ENCODE measurements at regions not wholly inside any gene's neighbourhood (a gene's known extent, or its start where the extent isn't known, plus 50 kb on each side); places are given as distances from the start of the nearest gene placed in this dataset.

DNA sequence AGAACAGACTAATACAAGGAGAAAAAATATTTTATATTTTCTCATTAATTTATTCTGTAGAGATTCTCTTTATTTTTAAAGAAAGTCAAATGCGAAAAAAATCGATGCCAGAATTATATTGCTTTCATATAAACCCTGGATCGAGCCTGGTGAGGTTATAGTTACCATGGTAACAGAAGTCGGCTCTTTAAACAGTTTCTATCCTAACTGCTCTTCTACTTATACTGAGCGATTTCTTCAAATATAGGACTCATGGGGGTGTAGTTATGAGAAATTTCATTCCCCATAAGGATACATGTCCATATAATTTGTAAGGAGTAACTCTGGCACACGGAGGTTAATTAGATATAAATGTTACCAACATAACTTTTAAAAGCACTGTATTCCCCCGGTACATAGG, 973.5 kb upstream of the NCAM2 start:
- no peak overlapping the region for H3K4me3 ChIP-seq
- WGBS, 2 donors: 87 to 91% methylated on average over 7 of the region's 7 CpGs
- intact Hi-C loops (cut with DNase I): no loop called here
- H3K27ac ChIP-seq: no peak overlapping the region
- no peaks in the 10 kb centered on the region for H3K9me3 ChIP-seq
- H3K36me3 ChIP-seq: no peaks in the 10 kb centered on the region
- H3K27me3 ChIP-seq: no peaks in the 10 kb centered on the region
- no peak for DNase-seq
- H3K4me1 ChIP-seq: no peaks in the 10 kb centered on the region
- TF ChIP-seq, protein P1, sequence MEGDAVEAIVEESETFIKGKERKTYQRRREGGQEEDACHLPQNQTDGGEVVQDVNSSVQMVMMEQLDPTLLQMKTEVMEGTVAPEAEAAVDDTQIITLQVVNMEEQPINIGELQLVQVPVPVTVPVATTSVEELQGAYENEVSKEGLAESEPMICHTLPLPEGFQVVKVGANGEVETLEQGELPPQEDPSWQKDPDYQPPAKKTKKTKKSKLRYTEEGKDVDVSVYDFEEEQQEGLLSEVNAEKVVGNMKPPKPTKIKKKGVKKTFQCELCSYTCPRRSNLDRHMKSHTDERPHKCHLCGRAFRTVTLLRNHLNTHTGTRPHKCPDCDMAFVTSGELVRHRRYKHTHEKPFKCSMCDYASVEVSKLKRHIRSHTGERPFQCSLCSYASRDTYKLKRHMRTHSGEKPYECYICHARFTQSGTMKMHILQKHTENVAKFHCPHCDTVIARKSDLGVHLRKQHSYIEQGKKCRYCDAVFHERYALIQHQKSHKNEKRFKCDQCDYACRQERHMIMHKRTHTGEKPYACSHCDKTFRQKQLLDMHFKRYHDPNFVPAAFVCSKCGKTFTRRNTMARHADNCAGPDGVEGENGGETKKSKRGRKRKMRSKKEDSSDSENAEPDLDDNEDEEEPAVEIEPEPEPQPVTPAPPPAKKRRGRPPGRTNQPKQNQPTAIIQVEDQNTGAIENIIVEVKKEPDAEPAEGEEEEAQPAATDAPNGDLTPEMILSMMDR (IDR thresholded peaks at IDR 0.05): no peak
- TF ChIP-seq EP300 (IDR thresholded peaks at IDR 0.05) (no peak), POLR2A (IDR thresholded peaks at IDR 0.05) (no peak)

DNA sequence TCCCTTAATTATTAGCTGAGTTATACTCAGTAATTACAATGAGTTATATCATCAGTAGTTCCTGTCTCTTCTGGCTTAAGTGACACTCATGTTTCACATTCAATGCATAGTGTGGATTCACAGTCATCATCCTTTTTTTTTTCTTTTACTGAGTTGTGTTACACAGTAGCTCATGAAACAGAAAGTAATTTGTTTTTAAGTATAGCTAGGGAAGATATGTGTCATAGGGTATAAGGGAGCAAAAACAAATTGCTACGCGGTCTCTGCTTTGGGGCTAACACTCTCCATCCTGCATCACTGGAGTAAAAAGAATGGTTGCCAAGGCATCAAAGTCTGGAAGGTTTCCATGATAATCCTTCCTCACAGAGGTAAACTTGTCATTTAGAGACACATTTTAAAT, 971.7 kb upstream of the NCAM2 start:
- H3K36me3 ChIP-seq: no peaks in the 10 kb centered on the region
- H3K4me1 ChIP-seq: no peaks in the 10 kb centered on the region
- WGBS, 2 donors: 90% methylated on average over 2 of the region's 2 CpGs
- no peaks in the 10 kb centered on the region for H3K27me3 ChIP-seq
- no peak for DNase-seq
- intact Hi-C loops (cut with DNase I): no loop called here
- no peak overlapping the region for H3K4me3 ChIP-seq
- TF ChIP-seq EP300 (IDR thresholded peaks at IDR 0.05): no peak
- TF ChIP-seq, protein P1 (IDR thresholded peaks at IDR 0.05): no peak
- TF ChIP-seq POLR2AphosphoS5 (IDR thresholded peaks at IDR 0.05): no peak
- TF ChIP-seq POLR2A (IDR thresholded peaks at IDR 0.05): no peak
- no peaks in the 10 kb centered on the region for H3K9me3 ChIP-seq
- no peak overlapping the region for H3K27ac ChIP-seq

DNA sequence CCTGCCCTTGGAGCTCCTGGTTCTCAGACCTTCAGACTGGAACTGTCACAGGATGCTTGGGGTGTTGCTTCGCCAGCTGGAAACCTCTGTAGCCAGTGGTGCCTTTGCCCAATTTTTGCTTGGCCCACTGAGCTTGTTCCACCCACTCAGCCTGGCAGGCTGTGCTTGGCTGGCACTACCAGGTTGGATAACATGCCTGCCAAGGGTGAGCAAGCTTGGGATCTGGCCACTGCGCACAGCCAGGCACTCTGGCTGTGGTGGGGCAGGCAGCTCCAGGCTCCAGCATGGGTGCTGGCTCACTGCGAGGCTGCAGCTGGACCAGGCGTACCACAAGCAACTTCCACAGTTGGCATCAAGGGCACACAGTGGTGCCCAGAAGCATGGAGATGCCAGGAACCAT, 967.8 kb upstream of the NCAM2 start:
- no peaks in the 10 kb centered on the region for H3K4me1 ChIP-seq
- TF ChIP-seq POLR2AphosphoS5 (IDR thresholded peaks at IDR 0.05): no peak
- TF ChIP-seq POLR2A (IDR thresholded peaks at IDR 0.05): no peak
- no peak for TF ChIP-seq EP300 (IDR thresholded peaks at IDR 0.05)
- TF ChIP-seq, protein P1 (IDR thresholded peaks at IDR 0.05): no peak
- no peak overlapping the region for H3K4me3 ChIP-seq
- no peaks in the 10 kb centered on the region for H3K36me3 ChIP-seq
- H3K9me3 ChIP-seq: no peaks in the 10 kb centered on the region
- H3K27ac ChIP-seq: no peak overlapping the region
- WGBS, 2 donors: 90 to 94% methylated on average over 4 of the region's 4 CpGs
- no peaks in the 10 kb centered on the region for H3K27me3 ChIP-seq
- DNase-seq: no peak
- intact Hi-C loops (cut with DNase I): no loop called here

DNA sequence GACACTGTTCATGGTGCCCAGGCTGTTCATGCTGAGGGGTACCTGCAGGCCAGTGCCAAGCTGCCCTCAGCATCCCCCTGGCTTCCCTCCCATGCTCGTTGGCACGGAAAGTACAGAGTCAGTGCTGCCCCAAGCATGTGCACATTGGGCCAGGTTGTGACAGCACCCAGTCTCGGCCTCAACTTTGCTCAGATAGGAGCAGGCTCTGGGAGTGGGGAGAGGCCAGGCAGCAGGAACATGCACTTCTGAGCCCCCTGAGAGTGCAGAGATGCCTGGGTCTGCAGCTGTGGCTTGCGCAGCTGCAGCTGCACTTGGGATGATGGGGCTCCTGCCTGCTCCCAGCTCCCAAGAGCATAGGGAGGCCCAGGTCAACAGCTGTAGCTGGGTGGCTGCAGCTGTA, 966.4 kb upstream of the NCAM2 start:
- H3K4me3 ChIP-seq: no peak overlapping the region
- 69 to 72% methylated on average over 4 of the region's 4 CpGs for WGBS, 2 donors
- H3K27ac ChIP-seq: no peak overlapping the region
- intact Hi-C loops (cut with DNase I): no loop called here
- H3K27me3 ChIP-seq: no peaks in the 10 kb centered on the region
- no peaks in the 10 kb centered on the region for H3K36me3 ChIP-seq
- H3K4me1 ChIP-seq: no peaks in the 10 kb centered on the region
- TF ChIP-seq EP300 (IDR thresholded peaks at IDR 0.05): no peak
- no peak for DNase-seq
- no peaks in the 10 kb centered on the region for H3K9me3 ChIP-seq

DNA sequence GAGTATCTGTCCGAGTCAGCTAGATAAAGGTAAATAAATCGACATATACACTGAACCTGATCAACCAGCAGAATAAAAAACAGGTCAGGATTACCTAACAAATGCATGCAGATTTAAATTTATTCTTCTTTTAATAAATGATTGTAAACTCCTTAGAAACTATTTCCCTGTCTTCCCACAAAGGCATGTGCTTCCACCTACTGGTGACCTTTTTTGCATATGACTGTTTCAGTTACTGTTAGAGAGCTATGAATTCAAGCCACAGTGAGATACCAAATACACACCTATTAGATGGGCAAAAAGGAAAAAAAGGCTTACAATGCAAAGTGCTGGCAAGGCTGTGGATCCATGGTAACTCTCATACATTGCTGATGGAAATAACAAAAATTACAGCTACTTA, 957.4 kb upstream of the NCAM2 start:
- H3K9me3 ChIP-seq: no peaks in the 10 kb centered on the region
- H3K4me1 ChIP-seq: no peaks in the 10 kb centered on the region
- TF ChIP-seq POLR2A (IDR thresholded peaks at IDR 0.05) (no peak), EP300 (IDR thresholded peaks at IDR 0.05) (no peak), POLR2AphosphoS5 (IDR thresholded peaks at IDR 0.05) (no peak)
- TF ChIP-seq, protein P1 (IDR thresholded peaks at IDR 0.05): no peak
- H3K4me3 ChIP-seq: no peak overlapping the region
- H3K27me3 ChIP-seq: no peaks in the 10 kb centered on the region
- H3K36me3 ChIP-seq: no peaks in the 10 kb centered on the region
- no peak for DNase-seq
- no peak overlapping the region for H3K27ac ChIP-seq
- 63 to 83% methylated on average over 2 of the region's 2 CpGs for WGBS, 2 donors
- intact Hi-C loops (cut with DNase I): no loop called here
